ENCODE measurements at regions not wholly inside any gene's neighbourhood (a gene's known extent, or its start where the extent isn't known, plus 50 kb on each side); places are given as distances from the start of the nearest gene placed in this dataset.

- TF ChIP-seq CTCF (IDR thresholded peaks at IDR 0.05) (no peak), EP300 (IDR thresholded peaks at IDR 0.05) (no peak), POLR2A (IDR thresholded peaks at IDR 0.05) (no peak)
Measured at GRCh38 chr2:157967856-157968255, 91.7 kb upstream of the ACVR1 start.
